ENCODE measurements at regions not wholly inside any gene's neighbourhood (a gene's known extent, or its start where the extent isn't known, plus 50 kb on each side); places are given as distances from the start of the nearest gene placed in this dataset.
"Not testable (repeated sequence)": the region's sequence is repeated elsewhere in the genome, so short reads cannot be mapped to it uniquely, and the experiment has no call there.

DNA sequence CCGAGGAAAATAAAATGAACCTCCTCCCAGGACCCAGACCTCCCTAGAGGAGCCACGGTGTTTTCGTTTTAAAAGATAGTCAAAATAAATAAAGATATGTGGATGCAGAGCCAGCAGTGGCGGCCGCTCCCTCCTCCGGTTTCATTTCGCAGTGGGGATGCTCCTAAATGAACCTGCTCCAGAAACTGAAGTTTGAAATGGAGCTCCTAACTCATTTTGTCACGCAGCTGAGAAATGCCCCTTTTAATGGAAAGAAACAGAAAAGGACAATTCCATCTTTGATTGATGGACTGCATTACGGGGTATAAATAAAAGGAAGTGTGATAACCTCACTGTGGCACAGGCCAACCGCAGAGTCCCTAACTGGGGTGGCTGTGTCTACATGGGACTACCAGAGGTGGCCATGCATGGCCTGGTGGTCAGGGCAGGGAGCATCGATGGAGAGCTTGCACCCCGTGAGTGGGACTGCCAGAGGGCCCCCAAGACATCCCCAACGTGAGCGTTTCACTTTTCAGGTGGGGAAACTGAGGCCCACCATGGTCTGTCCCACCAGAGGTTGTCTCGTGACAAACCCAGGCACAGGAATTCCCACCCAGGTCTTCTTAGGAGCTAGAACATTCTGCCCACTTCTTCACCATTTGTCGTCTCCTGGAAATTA is 426.6 kb downstream of the BRD1 start:
- no peak for DNase-seq

DNA sequence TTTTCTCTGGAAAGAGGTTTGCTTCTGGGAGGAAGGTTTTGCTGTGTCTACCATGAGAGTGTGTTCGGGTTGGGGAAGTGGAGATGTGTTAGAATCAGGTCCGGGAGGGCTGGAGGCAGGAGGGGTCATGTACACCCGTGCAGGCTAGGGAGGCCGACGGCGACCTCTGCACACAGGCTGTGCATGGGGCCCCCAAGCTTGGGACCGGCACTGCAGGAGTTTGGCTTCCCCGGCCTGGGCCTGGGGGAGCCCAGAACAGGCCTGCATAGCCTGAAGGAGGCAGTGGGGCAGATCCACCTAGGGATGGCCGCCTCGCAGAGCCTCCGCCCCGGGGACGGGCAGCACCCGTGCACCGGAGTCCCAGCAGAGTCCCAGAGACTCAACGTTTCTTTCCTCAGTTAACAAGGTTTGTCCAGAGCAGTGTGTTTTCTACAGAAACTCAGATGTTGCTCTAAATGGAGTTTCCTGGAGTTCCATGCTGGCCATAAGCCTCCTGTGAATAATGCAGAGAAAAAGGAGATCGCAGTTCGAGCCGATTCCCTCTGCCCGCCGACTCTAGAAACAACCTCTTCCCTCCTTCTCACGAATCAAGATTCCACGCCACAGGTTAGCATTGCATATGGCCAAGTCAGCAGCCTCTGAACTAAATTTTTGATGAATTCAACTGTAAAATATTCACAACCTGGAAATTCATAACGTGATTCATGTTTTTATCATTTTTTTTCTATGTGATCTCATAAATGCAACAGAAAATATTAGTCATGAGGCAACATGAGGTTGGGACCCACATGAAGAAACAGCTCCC is 427.3 kb downstream of the BRD1 start:
- no peak for DNase-seq

DNA sequence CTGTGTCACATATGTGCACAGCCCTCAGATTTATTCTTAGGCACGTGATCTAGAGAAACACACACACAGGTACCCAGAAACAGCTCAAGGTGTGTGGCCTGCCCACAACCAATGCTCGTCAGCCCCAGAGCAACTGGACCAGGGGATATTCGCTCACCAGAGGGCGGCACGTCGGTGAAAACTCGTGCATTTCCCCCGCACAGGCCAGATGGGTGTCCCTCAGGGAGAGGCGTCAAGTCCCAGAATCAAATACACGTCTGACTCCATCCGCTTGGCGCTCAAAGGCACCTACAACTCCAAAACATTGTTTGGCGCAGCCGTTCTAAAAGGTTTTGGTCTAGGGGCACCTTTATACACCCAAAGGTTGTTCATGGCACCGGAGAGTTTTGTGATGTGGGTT is 429.0 kb downstream of the BRD1 start:
- DNase-seq, result no peak

DNA sequence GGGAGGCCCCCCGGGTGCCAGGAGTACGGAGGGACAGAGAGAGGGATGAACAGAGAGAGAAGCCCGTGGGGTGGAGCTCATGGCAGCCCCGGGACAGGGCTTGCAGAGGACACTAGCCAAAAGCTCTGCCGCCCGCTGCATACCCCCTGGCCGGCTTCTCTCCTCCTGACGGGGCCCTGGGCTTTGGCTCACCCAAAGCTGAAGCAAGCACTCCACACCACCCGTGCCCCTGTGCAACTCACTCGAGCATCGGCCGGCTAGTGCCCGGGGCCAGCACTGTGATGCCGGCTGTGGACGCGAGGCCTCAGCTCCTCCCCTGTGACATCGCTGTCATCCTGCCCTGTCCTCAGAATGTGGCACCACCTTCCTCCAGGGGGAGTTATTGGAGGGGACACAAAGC is 429.6 kb downstream of the BRD1 start:
- DNase-seq, result no peak

DNA sequence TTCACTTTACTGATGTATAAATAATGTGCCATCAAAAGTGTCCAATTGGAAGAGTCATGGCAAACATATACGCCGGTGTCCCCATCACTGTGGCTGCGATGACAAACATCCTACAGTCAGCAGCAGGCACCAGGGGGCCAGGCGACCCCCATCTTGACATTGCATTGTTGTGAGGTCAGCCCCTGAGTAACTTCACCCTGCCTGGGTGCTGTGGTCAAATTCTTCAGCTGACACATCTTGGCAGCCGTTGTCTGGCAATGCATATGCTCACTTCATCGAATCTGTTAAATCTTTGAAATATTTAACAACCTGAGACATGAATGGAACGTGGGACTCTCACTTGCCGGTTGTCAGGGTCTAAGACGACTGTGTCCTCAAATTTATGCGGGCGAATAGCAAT is 430.9 kb downstream of the BRD1 start:
- DNase-seq, result no peak

GRCh38 chr22:49395617-49396016 is 432.1 kb downstream of the BRD1 start:
- DNase-seq, result no peak

DNA sequence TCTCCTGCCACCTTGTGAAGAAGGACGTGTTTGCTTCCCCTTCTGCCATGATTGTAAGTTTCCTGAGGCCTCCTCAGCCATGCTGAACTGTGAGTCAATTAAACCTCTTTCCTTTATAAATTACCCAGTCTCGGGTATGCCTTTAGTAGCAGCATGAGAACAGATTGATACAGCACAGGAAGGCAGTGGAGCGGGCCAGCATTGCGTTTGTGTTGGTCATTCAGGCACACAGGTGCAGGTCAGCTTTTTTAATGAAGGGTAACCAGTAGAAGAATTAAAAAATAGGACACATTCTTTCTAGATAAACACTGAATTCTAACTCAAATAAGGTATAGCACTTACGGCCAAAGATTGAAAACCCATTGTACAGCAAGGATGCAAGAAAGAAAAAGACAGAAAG is 432.6 kb downstream of the BRD1 start:
- DNase-seq, result not testable (repeated sequence)

GRCh38 chr22:49394116-49394785 is 433.4 kb downstream of the BRD1 start:
- no peak for DNase-seq

- no peak for DNase-seq
These were observed 434.1 kb downstream of the BRD1 start for GRCh38 chr22:49393526-49393925.

GRCh38 chr22:49392841-49393510 is 434.7 kb downstream of the BRD1 start:
- no peak for DNase-seq

- no peak for DNase-seq
These were observed 435.4 kb downstream of the BRD1 start for GRCh38 chr22:49392247-49392646.

DNA sequence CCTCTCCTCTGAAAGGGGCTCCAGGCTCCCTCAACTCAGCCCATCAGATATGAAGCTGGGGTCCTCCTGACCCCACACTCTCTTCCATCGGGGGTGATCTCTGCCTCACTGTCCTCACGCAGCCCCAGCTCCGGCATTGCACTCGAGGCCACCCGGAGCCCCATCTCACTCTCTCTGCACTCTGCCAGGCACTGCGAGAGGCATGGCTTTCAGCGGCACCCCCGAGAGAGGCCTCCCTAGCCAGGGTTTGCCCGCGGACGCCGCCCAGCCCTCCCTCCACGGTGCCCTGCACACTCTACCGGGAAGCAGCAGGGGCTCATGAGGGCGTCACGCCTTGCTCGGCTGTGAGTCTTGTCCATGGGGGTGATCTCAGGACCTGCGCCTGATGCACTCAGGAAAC is 436.2 kb downstream of the BRD1 start:
- DNase-seq, result no peak

DNA sequence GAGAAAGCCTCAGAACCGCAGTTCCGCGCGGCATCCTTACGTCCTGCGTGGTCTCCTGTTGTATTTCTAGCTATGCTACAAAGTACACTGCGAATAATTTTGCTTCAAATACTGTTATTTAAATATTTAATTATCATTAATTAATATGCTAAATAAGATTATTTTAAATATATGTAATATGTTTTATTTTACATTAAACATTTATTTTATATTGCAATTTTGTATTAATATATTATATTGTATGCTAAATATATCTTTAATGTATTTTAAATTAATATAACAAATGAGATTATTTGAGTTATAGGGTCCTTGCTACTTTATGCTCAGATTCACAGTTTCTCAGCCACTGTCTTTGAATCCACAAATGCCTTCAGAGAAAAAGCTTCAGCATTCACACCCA is 436.7 kb downstream of the BRD1 start:
- DNase-seq, result no peak

DNA sequence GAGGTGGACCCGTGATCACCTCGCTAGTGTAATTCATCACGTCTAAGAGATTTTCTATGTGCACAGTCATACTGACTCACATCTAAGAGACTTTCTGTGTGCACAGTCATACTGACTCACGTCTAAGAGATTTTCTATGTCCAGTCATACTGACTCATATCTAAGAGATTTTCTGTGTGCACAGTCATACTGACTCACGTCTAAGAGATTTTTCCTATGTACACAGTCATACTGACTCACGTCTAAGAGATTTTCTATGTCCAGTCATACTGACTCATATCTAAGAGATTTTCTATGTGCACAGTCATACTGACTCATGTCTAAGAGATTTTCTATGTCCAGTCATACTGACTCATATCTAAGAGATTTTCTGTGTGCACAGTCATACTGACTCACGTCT is 443.8 kb downstream of the BRD1 start:
- not testable (repeated sequence) for DNase-seq

DNA sequence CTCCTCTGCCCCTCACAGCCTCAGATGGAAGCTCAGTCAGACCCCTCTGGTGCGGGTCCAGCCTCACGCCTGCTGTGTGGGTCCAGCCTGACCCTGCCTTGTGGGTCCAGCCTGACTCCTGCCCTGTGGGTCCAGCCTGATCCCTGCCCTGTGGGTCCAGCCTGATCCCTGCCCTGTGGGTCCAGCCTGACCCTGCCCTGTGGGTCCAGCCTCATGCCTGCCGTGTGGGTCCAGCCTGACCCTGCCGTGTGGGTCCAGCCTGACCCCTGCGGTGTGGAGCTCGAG is 445.3 kb downstream of the BRD1 start:
- no peak for DNase-seq

- no peak for DNase-seq
These were observed 445.9 kb downstream of the BRD1 start for GRCh38 chr22:49381595-49382450.

GRCh38 chr22:49380828-49381114 is 446.9 kb downstream of the BRD1 start:
- no peak for DNase-seq

DNA sequence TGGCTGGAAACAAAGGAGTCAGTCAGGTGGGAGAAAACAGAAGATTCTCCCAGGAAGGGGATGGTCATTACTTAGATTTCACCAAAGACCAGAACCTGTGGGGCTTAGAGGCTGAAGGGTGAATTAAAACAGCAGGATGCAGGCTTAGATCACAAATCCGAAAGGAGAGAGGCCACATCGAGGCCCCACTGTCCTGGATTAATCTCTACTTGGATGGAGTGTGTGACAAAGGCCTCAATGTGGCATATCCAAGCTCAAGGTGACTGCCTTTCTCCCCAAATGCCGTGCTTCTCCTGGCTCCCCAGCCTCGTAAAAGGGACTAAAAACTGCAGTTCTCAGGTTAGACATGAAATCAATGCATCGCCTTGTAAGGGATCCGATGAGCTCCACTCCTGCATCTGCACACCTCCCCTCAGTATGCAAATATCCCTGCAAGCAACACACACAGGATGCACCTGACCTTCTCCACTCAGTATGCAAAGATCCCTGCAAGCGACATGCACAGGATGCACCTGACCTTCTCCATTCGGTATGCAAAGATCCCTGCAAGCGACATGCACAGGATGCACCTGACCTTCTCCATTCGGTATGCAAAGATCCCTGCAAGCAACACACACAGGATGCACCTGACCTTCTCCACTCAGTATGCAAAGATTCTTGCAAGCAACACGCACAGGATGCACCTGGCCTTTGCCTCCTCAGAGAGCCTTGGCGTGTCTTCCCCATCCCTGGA is 447.4 kb downstream of the BRD1 start:
- no peak for DNase-seq

GRCh38 chr22:49377306-49377705 is 450.4 kb downstream of the BRD1 start:
- DNase-seq, result no peak

GRCh38 chr22:49373801-49374226 is 453.9 kb downstream of the BRD1 start:
- no peak for DNase-seq

DNA sequence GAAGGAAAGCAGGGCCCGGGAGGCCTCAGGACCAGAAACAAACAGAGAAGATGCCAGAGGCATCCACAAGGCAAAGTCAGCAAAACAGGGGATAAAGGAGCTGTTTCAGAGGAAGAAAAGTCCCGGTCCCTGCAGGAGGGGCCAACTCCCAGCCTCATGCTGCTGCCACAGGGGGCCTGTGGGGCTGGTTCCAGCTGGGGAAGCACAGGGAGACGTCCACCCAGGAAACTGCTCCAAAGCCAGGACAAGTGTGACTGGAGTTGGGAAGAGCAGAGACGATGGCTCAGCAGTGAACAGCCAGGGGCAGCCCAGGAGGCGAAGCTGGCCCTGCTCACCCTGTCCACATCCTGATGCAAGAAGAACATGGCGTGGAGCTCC is 454.4 kb downstream of the BRD1 start:
- DNase-seq, result no peak

- DNase-seq, result no peak
These were observed 455.0 kb downstream of the BRD1 start for GRCh38 chr22:49372530-49373288.

Data from activated CD4-positive, alpha-beta T cell treated with anti-CD3 and anti-CD28 coated beads, Interleukin-2, amount 50 U/mL, for 16 hours (primary cell).